ENCODE measurements at regions not wholly inside any gene's neighbourhood (a gene's known extent, or its start where the extent isn't known, plus 50 kb on each side); places are given as distances from the start of the nearest gene placed in this dataset.

- no peaks in the 10 kb centered on the region for H3K79me2 ChIP-seq (ENCODE audit: insufficient read depth, low read depth, low read length)
- POLR2A ChIA-PET, result no interaction called here
- intact Hi-C loops (cut with micrococcal nuclease; ENCODE audit: unreplicated experiment), result no loop called here
Observed at GRCh38 chr18:53937037-53937436, 287.4 kb downstream of the MBD2 start.

GRCh38 chr18:53935803-53936202 lies 288.7 kb downstream of the MBD2 start:
- Histone ChIP-seq H3K9me3 (ENCODE audit: low read length) (no peaks in the 10 kb centered on the region), H3K4me2 (ENCODE audit: low read length) (no peak overlapping the region), H3K9me2 (ENCODE audit: insufficient read depth, low read length) (no peaks in the 10 kb centered on the region), H2AFZ (ENCODE audit: low read length) (no peak overlapping the region), H3K27ac (ENCODE audit: low read depth, low read length, poor library complexity, severe bottlenecking) (no peak overlapping the region), H3K4me3 (ENCODE audit: low read depth, low read length, poor library complexity, severe bottlenecking) (no peak overlapping the region), H3K79me2 (ENCODE audit: insufficient read depth, low read depth, low read length) (no peaks in the 10 kb centered on the region), H3K36me3 (ENCODE audit: insufficient read depth, low read length) (no peaks in the 10 kb centered on the region), H3K4me1 (ENCODE audit: insufficient read depth, low read length, poor library complexity, severe bottlenecking) (no peaks in the 10 kb centered on the region), H4K20me1 (ENCODE audit: insufficient read depth, low read length) (no peaks in the 10 kb centered on the region)
- ChIA-PET CTCF (ENCODE audit: unreplicated experiment) (no interaction called here), POLR2A (no interaction called here)
- intact Hi-C loops (cut with micrococcal nuclease; ENCODE audit: unreplicated experiment), result no loop called here
- DNase-seq (ENCODE audit: low spot score), result no peak
- no TSS peak for BruUV-seq (replicated peaks)
- TF ChIP-seq EZH2phosphoT487 (IDR thresholded peaks at IDR 0.05; ENCODE audit: borderline replicate concordance, low read depth, low read length) (no peak), CTCF (conservative IDR thresholded peaks at IDR 0.05; ENCODE audit: low read length) (no peak)

More at GRCh38 chr18:53937037-53937436, 287.4 kb downstream of the MBD2 start:
- H3K9me3 ChIP-seq (ENCODE audit: low read length), result no peaks in the 10 kb centered on the region
- no peak overlapping the region for H3K4me3 ChIP-seq (ENCODE audit: low read depth, low read length, poor library complexity, severe bottlenecking)
- H2AFZ ChIP-seq (ENCODE audit: low read length), result no peak overlapping the region
- no peak for TF ChIP-seq EZH2phosphoT487 (IDR thresholded peaks at IDR 0.05; ENCODE audit: borderline replicate concordance, low read depth, low read length)
- no peak overlapping the region for H3K27ac ChIP-seq (ENCODE audit: low read depth, low read length, poor library complexity, severe bottlenecking)
- H3K4me2 ChIP-seq (ENCODE audit: low read length), result no peak overlapping the region
- H3K4me1 ChIP-seq (ENCODE audit: insufficient read depth, low read length, poor library complexity, severe bottlenecking), result no peaks in the 10 kb centered on the region
- CTCF ChIA-PET (ENCODE audit: unreplicated experiment), result no interaction called here
- H3K36me3 ChIP-seq (ENCODE audit: insufficient read depth, low read length), result no peaks in the 10 kb centered on the region
- H3K9me2 ChIP-seq (ENCODE audit: insufficient read depth, low read length), result no peaks in the 10 kb centered on the region
- no TSS peak for BruUV-seq (replicated peaks)
- no peaks in the 10 kb centered on the region for H4K20me1 ChIP-seq (ENCODE audit: insufficient read depth, low read length)
- DNase-seq (ENCODE audit: low spot score), result no peak

GRCh38 chr18:53935399-53935798 lies 289.1 kb downstream of the MBD2 start:
- TF ChIP-seq CTCF (conservative IDR thresholded peaks at IDR 0.05; ENCODE audit: low read length), result no peak
- no peak for TF ChIP-seq EZH2phosphoT487 (IDR thresholded peaks at IDR 0.05; ENCODE audit: borderline replicate concordance, low read depth, low read length)
- intact Hi-C loops (cut with micrococcal nuclease; ENCODE audit: unreplicated experiment), result no loop called here
- Histone ChIP-seq H3K4me2 (ENCODE audit: low read length) (no peak overlapping the region), H3K4me1 (ENCODE audit: insufficient read depth, low read length, poor library complexity, severe bottlenecking) (no peaks in the 10 kb centered on the region), H3K36me3 (ENCODE audit: insufficient read depth, low read length) (no peaks in the 10 kb centered on the region), H3K9me3 (ENCODE audit: low read length) (no peaks in the 10 kb centered on the region), H3K79me2 (ENCODE audit: insufficient read depth, low read depth, low read length) (no peaks in the 10 kb centered on the region), H2AFZ (ENCODE audit: low read length) (no peak overlapping the region), H3K27ac (ENCODE audit: low read depth, low read length, poor library complexity, severe bottlenecking) (no peak overlapping the region), H4K20me1 (ENCODE audit: insufficient read depth, low read length) (no peaks in the 10 kb centered on the region), H3K9me2 (ENCODE audit: insufficient read depth, low read length) (no peaks in the 10 kb centered on the region), H3K4me3 (ENCODE audit: low read depth, low read length, poor library complexity, severe bottlenecking) (no peak overlapping the region)
- no peak for DNase-seq (ENCODE audit: low spot score)
- POLR2A ChIA-PET, result no interaction called here
- CTCF ChIA-PET (ENCODE audit: unreplicated experiment), result no interaction called here
- BruUV-seq (replicated peaks), result no TSS peak
